HCT116 (cell line): ENCODE measurements at regions not wholly inside any gene's neighbourhood (a gene's known extent, or its start where the extent isn't known, plus 50 kb on each side); places are given as distances from the start of the nearest gene placed in this dataset.

ENCODE experiments used
- POLR2A ChIP-seq: IDR thresholded peaks from 2 replicates; pipeline ENCODE4 v1.7.0; 2011; ENCODE audit warnings: borderline replicate concordance; ENCODE audit not compliant: insufficient read depth, insufficient read length; ENCODE audit errors: extremely low read depth
- SIN3A ChIP-seq: IDR thresholded peaks from 2 replicates; pipeline ENCODE4 v1.6.1; 2012; ENCODE audit warnings: low read depth
- TCF7L2 ChIP-seq: IDR thresholded peaks from 2 replicates; pipeline ENCODE4 v1.7.0; 2011; ENCODE audit warnings: borderline replicate concordance, inconsistent platforms; ENCODE audit not compliant: insufficient read depth, insufficient read length; ENCODE audit errors: extremely low read depth

DNA sequence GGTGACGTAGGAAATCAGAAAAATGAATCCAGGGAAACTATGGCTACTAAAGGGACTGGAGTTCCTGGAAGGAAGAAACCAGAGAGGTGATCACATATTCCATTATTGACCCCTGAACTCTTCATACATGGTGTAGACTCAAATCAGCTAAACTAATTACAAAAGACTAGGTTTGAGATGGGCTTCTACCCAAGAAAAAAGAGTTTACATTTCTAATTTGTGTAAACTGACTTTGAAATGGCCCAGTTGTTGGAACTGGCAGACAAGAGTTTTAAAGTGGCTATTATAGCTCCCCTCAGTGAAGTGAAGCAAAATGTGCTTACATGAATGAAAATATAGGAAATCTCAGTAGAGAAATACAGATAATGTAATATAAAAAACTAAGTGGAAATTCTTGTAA, 1619.4 kb upstream of the SEL1L start:
- TF ChIP-seq SIN3A (no peak), TCF7L2 (no peak), POLR2A (no peak)
